ENCODE measurements at regions not wholly inside any gene's neighbourhood (a gene's known extent, or its start where the extent isn't known, plus 50 kb on each side); places are given as distances from the start of the nearest gene placed in this dataset.

- H3K9ac ChIP-seq (ENCODE audit: low read length): no peak overlapping the region
- H2AK5ac ChIP-seq (ENCODE audit: low read length, severe bottlenecking): no peak overlapping the region
- no peak overlapping the region for H2BK120ac ChIP-seq (ENCODE audit: low read depth, low read length)
- H2BK15ac ChIP-seq (ENCODE audit: low read depth, poor library complexity, severe bottlenecking): no peak overlapping the region
- no peak overlapping the region for H3K14ac ChIP-seq (ENCODE audit: low read length in 2 of 2)
- H3K23ac ChIP-seq (ENCODE audit: low read length in 2 of 2): no peak overlapping the region
- H3K27ac ChIP-seq (ENCODE audit: low read length, poor library complexity, severe bottlenecking): no peak overlapping the region
- no peak overlapping the region for H2AFZ ChIP-seq (ENCODE audit: low read depth, low read length)
- H4K8ac ChIP-seq (ENCODE audit: low read length): no peak overlapping the region
- no peaks in the 10 kb centered on the region for H3K36me3 ChIP-seq (ENCODE audit: control insufficient read depth in 1 of 2, insufficient read depth in 2 of 2, low read depth in 1 of 2, low read length in 2 of 2)
- peaks cover 11 to 40% of the 10 kb centered on the region in 2 experiments for H3K27me3 ChIP-seq (ENCODE audit: control insufficient read depth in 1 of 2, insufficient read depth in 1 of 2, low read length in 2 of 2)
- WGBS: 75% methylated on average over 4 of the region's 5 CpGs
- DNase-seq: no peak
- no peak overlapping the region for H2BK5ac ChIP-seq (ENCODE audit: low read depth, low read length, poor library complexity, severe bottlenecking)
- H3K4me3 ChIP-seq (ENCODE audit: insufficient read depth in 1 of 2, low read depth in 1 of 2, low read length in 2 of 2): no peak overlapping the region
- no peak overlapping the region for H3K4ac ChIP-seq (ENCODE audit: low read depth in 1 of 2, low read length in 2 of 2)
- no peak overlapping the region for H2BK12ac ChIP-seq (ENCODE audit: low read length in 2 of 2)
- no peaks in the 10 kb centered on the region for H3K4me1 ChIP-seq (ENCODE audit: control insufficient read depth, insufficient read depth, low read depth, low read length)
- H3K18ac ChIP-seq (ENCODE audit: low read depth in 1 of 2, low read length in 2 of 2): no peak overlapping the region
- H3K4me2 ChIP-seq (ENCODE audit: low read length, poor library complexity, severe bottlenecking): no peak overlapping the region
- H3K9me3 ChIP-seq (ENCODE audit: control insufficient read depth, low read length): no peaks in the 10 kb centered on the region
- no peaks in the 10 kb centered on the region for H3K79me1 ChIP-seq (replicated peaks; ENCODE audit: low read length, poor library complexity, severe bottlenecking)
- no peak overlapping the region for H4K91ac ChIP-seq (ENCODE audit: low read length)
Observed at GRCh38 chr20:5486377-5487054, 124.3 kb downstream of the GPCPD1 start.

- DNase-seq: no peak
- H3K23ac ChIP-seq (ENCODE audit: low read length in 2 of 2): no peak overlapping the region
- H2BK120ac ChIP-seq (ENCODE audit: low read depth, low read length): no peak overlapping the region
- H3K27me3 ChIP-seq (ENCODE audit: control insufficient read depth in 1 of 2, insufficient read depth in 1 of 2, low read length in 2 of 2): peaks cover 11 to 40% of the 10 kb centered on the region in 2 experiments
- no peak overlapping the region for H3K4me3 ChIP-seq (ENCODE audit: insufficient read depth in 1 of 2, low read depth in 1 of 2, low read length in 2 of 2)
- no peaks in the 10 kb centered on the region for H3K36me3 ChIP-seq (ENCODE audit: control insufficient read depth in 1 of 2, insufficient read depth in 2 of 2, low read depth in 1 of 2, low read length in 2 of 2)
- H3K18ac ChIP-seq (ENCODE audit: low read depth in 1 of 2, low read length in 2 of 2): no peak overlapping the region
- H2BK15ac ChIP-seq (ENCODE audit: low read depth, poor library complexity, severe bottlenecking): no peak overlapping the region
- H4K91ac ChIP-seq (ENCODE audit: low read length): no peak overlapping the region
- no peak overlapping the region for H3K4me2 ChIP-seq (ENCODE audit: low read length, poor library complexity, severe bottlenecking)
- H2AFZ ChIP-seq (ENCODE audit: low read depth, low read length): no peak overlapping the region
- H3K9ac ChIP-seq (ENCODE audit: low read length): no peak overlapping the region
- no peak overlapping the region for H2BK12ac ChIP-seq (ENCODE audit: low read length in 2 of 2)
- no peak overlapping the region for H3K14ac ChIP-seq (ENCODE audit: low read length in 2 of 2)
- H3K79me1 ChIP-seq (replicated peaks; ENCODE audit: low read length, poor library complexity, severe bottlenecking): no peaks in the 10 kb centered on the region
- H2AK5ac ChIP-seq (ENCODE audit: low read length, severe bottlenecking): no peak overlapping the region
- no peaks in the 10 kb centered on the region for H3K4me1 ChIP-seq (ENCODE audit: control insufficient read depth, insufficient read depth, low read depth, low read length)
- WGBS: 91% methylated on average over 8 of the region's 8 CpGs
- no peak overlapping the region for H3K4ac ChIP-seq (ENCODE audit: low read depth in 1 of 2, low read length in 2 of 2)
- no peaks in the 10 kb centered on the region for H3K9me3 ChIP-seq (ENCODE audit: control insufficient read depth, low read length)
- H2BK5ac ChIP-seq (ENCODE audit: low read depth, low read length, poor library complexity, severe bottlenecking): no peak overlapping the region
- no peak overlapping the region for H4K8ac ChIP-seq (ENCODE audit: low read length)
- no peak overlapping the region for H3K27ac ChIP-seq (ENCODE audit: low read length, poor library complexity, severe bottlenecking)
Observed at GRCh38 chr20:5484926-5485325, 125.9 kb downstream of the GPCPD1 start.

- Histone ChIP-seq H2BK12ac (ENCODE audit: low read length in 2 of 2) (no peak overlapping the region), H3K36me3 (ENCODE audit: control insufficient read depth in 1 of 2, insufficient read depth in 2 of 2, low read depth in 1 of 2, low read length in 2 of 2) (no peaks in the 10 kb centered on the region), H2AFZ (ENCODE audit: low read depth, low read length) (no peak overlapping the region), H3K4me2 (ENCODE audit: low read length, poor library complexity, severe bottlenecking) (no peak overlapping the region), H3K9ac (ENCODE audit: low read length) (no peak overlapping the region), H3K27ac (ENCODE audit: low read length, poor library complexity, severe bottlenecking) (no peak overlapping the region), H3K4ac (ENCODE audit: low read depth in 1 of 2, low read length in 2 of 2) (no peak overlapping the region), H2BK5ac (ENCODE audit: low read depth, low read length, poor library complexity, severe bottlenecking) (no peak overlapping the region), H2BK120ac (ENCODE audit: low read depth, low read length) (no peak overlapping the region), H3K27me3 (ENCODE audit: control insufficient read depth in 1 of 2, insufficient read depth in 1 of 2, low read length in 2 of 2) (peaks cover 11 to 40% of the 10 kb centered on the region in 2 experiments), H3K18ac (ENCODE audit: low read depth in 1 of 2, low read length in 2 of 2) (no peak overlapping the region), H3K9me3 (ENCODE audit: control insufficient read depth, low read length) (no peaks in the 10 kb centered on the region), H3K4me1 (ENCODE audit: control insufficient read depth, insufficient read depth, low read depth, low read length) (no peaks in the 10 kb centered on the region), H3K4me3 (ENCODE audit: insufficient read depth in 1 of 2, low read depth in 1 of 2, low read length in 2 of 2) (no peak overlapping the region), H4K8ac (ENCODE audit: low read length) (no peak overlapping the region), H3K23ac (ENCODE audit: low read length in 2 of 2) (no peak overlapping the region), H2BK15ac (ENCODE audit: low read depth, poor library complexity, severe bottlenecking) (no peak overlapping the region), H3K14ac (ENCODE audit: low read length in 2 of 2) (no peak overlapping the region), H2AK5ac (ENCODE audit: low read length, severe bottlenecking) (no peak overlapping the region), H4K91ac (ENCODE audit: low read length) (no peak overlapping the region), H3K79me1 (replicated peaks; ENCODE audit: low read length, poor library complexity, severe bottlenecking) (no peaks in the 10 kb centered on the region)
- 61% methylated on average over 6 of the region's 6 CpGs for WGBS
- DNase-seq: no peak
Observed at GRCh38 chr20:5484346-5484745, 126.5 kb downstream of the GPCPD1 start.

GRCh38 chr20:5482791-5483190 lies 128.0 kb downstream of the GPCPD1 start:
- no peak for DNase-seq
- H3K27ac ChIP-seq (ENCODE audit: low read length, poor library complexity, severe bottlenecking): no peak overlapping the region
- 50% methylated on average over 1 of the region's 2 CpGs for WGBS
- H4K91ac ChIP-seq (ENCODE audit: low read length): no peak overlapping the region
- no peak overlapping the region for H2BK120ac ChIP-seq (ENCODE audit: low read depth, low read length)
- H3K9ac ChIP-seq (ENCODE audit: low read length): no peak overlapping the region
- H3K14ac ChIP-seq (ENCODE audit: low read length in 2 of 2): no peak overlapping the region
- H3K4me2 ChIP-seq (ENCODE audit: low read length, poor library complexity, severe bottlenecking): no peak overlapping the region
- H3K27me3 ChIP-seq (ENCODE audit: control insufficient read depth in 1 of 2, insufficient read depth in 1 of 2, low read length in 2 of 2): peaks cover 8 to 28% of the 10 kb centered on the region in 2 experiments
- no peak overlapping the region for H2AFZ ChIP-seq (ENCODE audit: low read depth, low read length)
- H3K4me1 ChIP-seq (ENCODE audit: control insufficient read depth, insufficient read depth, low read depth, low read length): no peaks in the 10 kb centered on the region
- no peak overlapping the region for H3K18ac ChIP-seq (ENCODE audit: low read depth in 1 of 2, low read length in 2 of 2)
- H3K36me3 ChIP-seq (ENCODE audit: control insufficient read depth in 1 of 2, insufficient read depth in 2 of 2, low read depth in 1 of 2, low read length in 2 of 2): no peaks in the 10 kb centered on the region
- no peak overlapping the region for H4K8ac ChIP-seq (ENCODE audit: low read length)
- H3K4me3 ChIP-seq (ENCODE audit: insufficient read depth in 1 of 2, low read depth in 1 of 2, low read length in 2 of 2): no peak overlapping the region
- H2BK5ac ChIP-seq (ENCODE audit: low read depth, low read length, poor library complexity, severe bottlenecking): no peak overlapping the region
- H2AK5ac ChIP-seq (ENCODE audit: low read length, severe bottlenecking): no peak overlapping the region
- no peak overlapping the region for H2BK12ac ChIP-seq (ENCODE audit: low read length in 2 of 2)
- no peak overlapping the region for H2BK15ac ChIP-seq (ENCODE audit: low read depth, poor library complexity, severe bottlenecking)
- H3K4ac ChIP-seq (ENCODE audit: low read depth in 1 of 2, low read length in 2 of 2): no peak overlapping the region
- H3K23ac ChIP-seq (ENCODE audit: low read length in 2 of 2): no peak overlapping the region
- H3K9me3 ChIP-seq (ENCODE audit: control insufficient read depth, low read length): no peaks in the 10 kb centered on the region
- no peaks in the 10 kb centered on the region for H3K79me1 ChIP-seq (replicated peaks; ENCODE audit: low read length, poor library complexity, severe bottlenecking)
